HEK293T (cell line): ENCODE measurements at regions not wholly inside any gene's neighbourhood (a gene's known extent, or its start where the extent isn't known, plus 50 kb on each side); places are given as distances from the start of the nearest gene placed in this dataset.

Experiments used
- BHLHE40 ChIP-seq: fragments of 450-650 bp; IDR thresholded peaks from 2 replicates; pipeline ENCODE4 v1.6.1; 2016; ENCODE audit warnings: mild to moderate bottlenecking, moderate library complexity, borderline replicate concordance
- HDGF ChIP-seq: fragments of 450-650 bp; IDR thresholded peaks from 2 replicates; pipeline ENCODE4 v1.6.1; 2017; ENCODE audit warnings: antibody characterized with exemption, borderline replicate concordance
- SP1 ChIP-seq: fragments of 450-650 bp; IDR thresholded peaks from 2 replicates; pipeline ENCODE4 v1.6.1; 2017

- TF ChIP-seq BHLHE40 (no peak), SP1 (no peak), HDGF (no peak)
Measured at GRCh38 chr12:127785986-127786590, 480.9 kb upstream of the TMEM132C start.
